OCI-LY1 (cell line): ENCODE measurements at regions not wholly inside any gene's neighbourhood (a gene's known extent, or its start where the extent isn't known, plus 50 kb on each side); places are given as distances from the start of the nearest gene placed in this dataset.

Experiments
- H2AFZ ChIP-seq: fragments of 200-600 bp; sonication (generic), shearing (Covaris generic); 2 replicates; pipeline ENCODE4 v1.6.0; 2014; ENCODE audit warnings: antibody characterized with exemption, mild to moderate bottlenecking, low read length
- H3F3A ChIP-seq: fragments of 200-600 bp; sonication (generic), shearing (Covaris generic); 2 replicates; pipeline ENCODE4 v1.6.0; 2014; ENCODE audit warnings: mild to moderate bottlenecking, antibody characterized with exemption, low read length, moderate library complexity; ENCODE audit not compliant: insufficient read depth
- H3K27ac ChIP-seq: fragments of 200-600 bp; sonication (generic); 2 replicates; pipeline ENCODE4 v1.5.1; 2014; ENCODE audit warnings: low read length, mixed run types, mild to moderate bottlenecking, low read depth; ENCODE audit not compliant: poor library complexity, severe bottlenecking
- H3K27me3 ChIP-seq: fragments of 200-600 bp; sonication (generic); 2 replicates; pipeline ENCODE4 v1.6.0; 2014; ENCODE audit warnings: antibody characterized with exemption, mild to moderate bottlenecking, low read length, moderate library complexity; ENCODE audit not compliant: insufficient read depth
- H3K36me3 ChIP-seq: fragments of 200-600 bp; sonication (generic); 2 replicates; pipeline ENCODE4 v1.6.1; 2014; ENCODE audit warnings: mild to moderate bottlenecking, antibody characterized with exemption, low read length, moderate library complexity, mixed read lengths; ENCODE audit not compliant: insufficient read depth
- H3K4me1 ChIP-seq: fragments of 200-600 bp; sonication (generic); 2 replicates; pipeline ENCODE4 v1.5.1; 2014; ENCODE audit warnings: mild to moderate bottlenecking, low read length, moderate library complexity; ENCODE audit not compliant: insufficient read depth, severe bottlenecking
- H3K4me2 ChIP-seq: fragments of 200-600 bp; sonication (generic), shearing (Covaris generic); 2 replicates; pipeline ENCODE4 v1.6.1; 2014; ENCODE audit warnings: low read length
- H3K4me3 ChIP-seq: fragments of 200-600 bp; sonication (generic); 2 replicates; pipeline ENCODE4 v1.5.1; 2014; ENCODE audit warnings: low read length, low read depth, mild to moderate bottlenecking, mixed read lengths; ENCODE audit not compliant: poor library complexity, severe bottlenecking
- H3K79me2 ChIP-seq: fragments of 200-600 bp; shearing (Covaris generic); 2 replicates; pipeline ENCODE4 v1.6.1; 2016; ENCODE audit warnings: mixed run types, low read length, mixed read lengths; ENCODE audit not compliant: insufficient read depth
- H3K9ac ChIP-seq: fragments of 200-600 bp; sonication (generic), shearing (Covaris generic); 2 replicates; pipeline ENCODE4 v1.6.1; 2014; ENCODE audit warnings: mild to moderate bottlenecking, low read length, mixed read lengths
- H3K9me2 ChIP-seq: fragments of 200-600 bp; sonication (generic), shearing (Covaris generic); 2 replicates; pipeline ENCODE4 v1.6.1; 2014; ENCODE audit warnings: low read depth, mild to moderate bottlenecking, low read length, mixed read lengths
- H3K9me3 ChIP-seq: fragments of 200-600 bp; shearing (Covaris generic); 2 replicates; pipeline ENCODE4 v1.6.1; 2014; ENCODE audit warnings: low read length, mixed read lengths
- H4K20me1 ChIP-seq: fragments of 200-600 bp; sonication (generic), shearing (Covaris generic); 2 replicates; pipeline ENCODE4 v1.6.0; 2016; ENCODE audit warnings: mild to moderate bottlenecking, low read length; ENCODE audit not compliant: insufficient read depth
- EZH2 ChIP-seq: fragments of 200-600 bp; sonication (generic), shearing (Covaris generic); IDR thresholded peaks from 2 replicates; pipeline ENCODE4 v1.8.0; 2017; ENCODE audit warnings: borderline replicate concordance, mixed run types, mild to moderate bottlenecking, antibody characterized with exemption, low read length, moderate library complexity, mixed read lengths
- TF ChIP-seq, protein P1 (sequence below): fragments of 200-600 bp; sonication (generic), shearing (Covaris generic); IDR thresholded peaks from 2 replicates; pipeline ENCODE4 v1.5.1; 2017; ENCODE audit warnings: mild to moderate bottlenecking, antibody characterized with exemption, low read length, moderate library complexity, mixed read lengths

DNA sequence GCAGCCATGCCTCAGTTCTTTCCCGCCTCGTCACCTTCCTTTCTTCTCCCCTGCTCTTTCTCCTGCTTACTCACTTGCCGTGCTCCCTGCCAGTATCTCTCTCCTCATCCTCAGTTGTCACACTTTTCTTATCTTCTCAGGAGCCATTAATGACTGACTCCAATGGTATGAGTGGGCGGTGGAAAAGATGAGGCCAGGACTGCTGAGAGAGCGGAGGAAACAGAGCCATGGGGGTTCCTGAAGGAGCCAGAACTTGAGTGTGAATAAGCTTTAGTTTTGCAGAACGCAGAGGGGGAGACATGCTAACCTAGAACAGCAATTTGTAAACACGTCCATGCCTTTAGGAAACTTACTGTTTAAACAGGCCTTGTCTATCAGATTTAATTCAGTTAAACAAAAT lies 126.5 kb downstream of the CHIC2 start:
- Histone ChIP-seq H2AFZ (no peak overlapping the region), H3K27me3 (no peaks in the 10 kb centered on the region), H3K27ac (no peak overlapping the region), H3K9me3 (no peaks in the 10 kb centered on the region; the same call in 1 of the 2 replicates), H3K9ac (no peak overlapping the region), H3K4me3 (no peak overlapping the region), H3K79me2 (no peaks in the 10 kb centered on the region), H3K4me1 (no peaks in the 10 kb centered on the region), H4K20me1 (no peaks in the 10 kb centered on the region), H3K9me2 (no peaks in the 10 kb centered on the region), H3F3A (no peaks in the 10 kb centered on the region), H3K36me3 (no peaks in the 10 kb centered on the region), H3K4me2 (no peak overlapping the region)
- TF ChIP-seq, protein P1, sequence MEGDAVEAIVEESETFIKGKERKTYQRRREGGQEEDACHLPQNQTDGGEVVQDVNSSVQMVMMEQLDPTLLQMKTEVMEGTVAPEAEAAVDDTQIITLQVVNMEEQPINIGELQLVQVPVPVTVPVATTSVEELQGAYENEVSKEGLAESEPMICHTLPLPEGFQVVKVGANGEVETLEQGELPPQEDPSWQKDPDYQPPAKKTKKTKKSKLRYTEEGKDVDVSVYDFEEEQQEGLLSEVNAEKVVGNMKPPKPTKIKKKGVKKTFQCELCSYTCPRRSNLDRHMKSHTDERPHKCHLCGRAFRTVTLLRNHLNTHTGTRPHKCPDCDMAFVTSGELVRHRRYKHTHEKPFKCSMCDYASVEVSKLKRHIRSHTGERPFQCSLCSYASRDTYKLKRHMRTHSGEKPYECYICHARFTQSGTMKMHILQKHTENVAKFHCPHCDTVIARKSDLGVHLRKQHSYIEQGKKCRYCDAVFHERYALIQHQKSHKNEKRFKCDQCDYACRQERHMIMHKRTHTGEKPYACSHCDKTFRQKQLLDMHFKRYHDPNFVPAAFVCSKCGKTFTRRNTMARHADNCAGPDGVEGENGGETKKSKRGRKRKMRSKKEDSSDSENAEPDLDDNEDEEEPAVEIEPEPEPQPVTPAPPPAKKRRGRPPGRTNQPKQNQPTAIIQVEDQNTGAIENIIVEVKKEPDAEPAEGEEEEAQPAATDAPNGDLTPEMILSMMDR = no peak
- TF ChIP-seq EZH2 = no peak

DNA sequence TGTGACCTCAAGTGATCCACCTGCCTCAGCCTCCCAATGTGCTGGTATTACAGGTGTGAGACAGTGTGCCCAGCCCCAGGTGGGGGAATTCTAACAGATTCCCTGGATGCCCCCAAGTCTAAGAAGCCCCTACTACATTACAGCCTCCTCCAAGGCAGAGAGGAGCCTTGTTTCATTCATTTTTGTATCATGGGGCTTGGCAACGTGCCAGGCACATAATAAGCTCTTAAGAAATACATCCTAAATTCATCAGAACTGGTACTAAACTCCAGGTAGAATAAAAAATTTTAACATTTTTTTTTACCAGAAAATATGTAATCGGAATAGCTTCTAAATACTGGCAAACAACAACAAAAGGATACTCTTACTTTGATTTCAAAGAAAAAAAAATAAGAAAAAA lies 127.1 kb downstream of the CHIC2 start:
- no peaks in the 10 kb centered on the region for H3F3A ChIP-seq
- TF ChIP-seq, protein P1 = no peak
- no peak for TF ChIP-seq EZH2
- H3K9me3 ChIP-seq = no peaks in the 10 kb centered on the region; the same call in 1 of the 2 replicates
- no peak overlapping the region for H3K9ac ChIP-seq
- no peak overlapping the region for H2AFZ ChIP-seq
- H3K4me2 ChIP-seq = no peak overlapping the region
- no peaks in the 10 kb centered on the region for H3K4me1 ChIP-seq
- no peaks in the 10 kb centered on the region for H3K27me3 ChIP-seq
- no peaks in the 10 kb centered on the region for H3K36me3 ChIP-seq
- no peak overlapping the region for H3K27ac ChIP-seq
- no peaks in the 10 kb centered on the region for H3K79me2 ChIP-seq
- no peaks in the 10 kb centered on the region for H4K20me1 ChIP-seq
- H3K4me3 ChIP-seq = no peak overlapping the region
- H3K9me2 ChIP-seq = no peaks in the 10 kb centered on the region

DNA sequence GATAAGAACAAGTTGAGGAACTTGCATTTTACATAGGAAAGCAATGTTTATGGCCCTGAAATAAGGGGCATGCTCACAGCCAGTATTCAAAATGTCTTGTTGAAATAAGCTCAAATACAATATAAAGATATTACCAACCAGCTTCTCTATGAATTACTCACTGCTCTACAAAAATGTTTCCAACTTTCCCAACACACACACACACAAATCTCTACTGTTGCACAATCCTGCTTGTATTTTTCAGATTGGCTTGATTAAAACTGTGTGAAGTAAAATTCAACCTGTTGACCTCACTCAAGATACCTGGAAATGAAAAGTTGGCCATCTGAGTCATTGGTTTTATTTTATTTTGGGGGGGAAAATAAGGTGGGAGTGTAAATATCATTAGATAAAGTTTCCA lies 128.6 kb downstream of the CHIC2 start:
- H4K20me1 ChIP-seq = no peaks in the 10 kb centered on the region
- no peak overlapping the region for H3K4me3 ChIP-seq
- H3K79me2 ChIP-seq = no peaks in the 10 kb centered on the region
- H3K27ac ChIP-seq = no peak overlapping the region
- no peak overlapping the region for H3K4me2 ChIP-seq
- no peaks in the 10 kb centered on the region for H3K9me2 ChIP-seq
- H3K27me3 ChIP-seq = no peaks in the 10 kb centered on the region
- no peak overlapping the region for H3K9ac ChIP-seq
- TF ChIP-seq EZH2 = no peak
- TF ChIP-seq, protein P1 = no peak
- no peaks in the 10 kb centered on the region for H3K36me3 ChIP-seq
- no peaks in the 10 kb centered on the region for H3K4me1 ChIP-seq
- no peak overlapping the region for H2AFZ ChIP-seq
- no peaks in the 10 kb centered on the region for H3F3A ChIP-seq
- no peaks in the 10 kb centered on the region; the same call in 1 of the 2 replicates for H3K9me3 ChIP-seq
